ENCODE measurements at regions not wholly inside any gene's neighbourhood (a gene's known extent, or its start where the extent isn't known, plus 50 kb on each side); places are given as distances from the start of the nearest gene placed in this dataset.
A peak's percentile ranks its signal among the peaks of the same experiment; 100 is the strongest.

- no peak for DNase-seq
Measured at GRCh38 chr10:78402591-78402990, 368.9 kb downstream of the RPS24 start.

- DNase-seq: no peak
Measured at GRCh38 chr10:78403781-78404180, 370.1 kb downstream of the RPS24 start.

- peak; percentile 14 for DNase-seq
Measured at GRCh38 chr10:78404296-78404695, 370.6 kb downstream of the RPS24 start.

GRCh38 chr10:78405231-78405630 is 371.6 kb downstream of the RPS24 start:
- no peak for DNase-seq

GRCh38 chr10:78405736-78406135 is 372.1 kb downstream of the RPS24 start:
- DNase-seq: peak; percentile 16

- DNase-seq: no peak
Measured at GRCh38 chr10:78406648-78407008, 373.0 kb downstream of the RPS24 start.

GRCh38 chr10:78407009-78407711 is 373.5 kb downstream of the RPS24 start:
- DNase-seq: peak; percentile 81

- DNase-seq: no peak
Measured at GRCh38 chr10:78407966-78408365, 374.3 kb downstream of the RPS24 start.

- peak; percentile 15 for DNase-seq
Measured at GRCh38 chr10:78408671-78409472, 375.2 kb downstream of the RPS24 start.

GRCh38 chr10:78410046-78410965 is 376.6 kb downstream of the RPS24 start:
- no peak for DNase-seq

GRCh38 chr10:78411716-78412115 is 378.1 kb downstream of the RPS24 start:
- no peak for DNase-seq

GRCh38 chr10:78412605-78413004 is 378.9 kb downstream of the RPS24 start:
- peak; percentile 12 for DNase-seq

- DNase-seq: peak; percentile 5
Measured at GRCh38 chr10:78413076-78414055, 379.7 kb downstream of the RPS24 start.

GRCh38 chr10:78414380-78414779 is 380.7 kb downstream of the RPS24 start:
- DNase-seq: no peak

GRCh38 chr10:78415111-78415510 is 381.4 kb downstream of the RPS24 start:
- DNase-seq: no peak

GRCh38 chr10:78416031-78417011 is 382.7 kb downstream of the RPS24 start:
- DNase-seq: no peak

GRCh38 chr10:78417425-78418370 is 384.0 kb downstream of the RPS24 start:
- no peak for DNase-seq

- peak; percentile 3 for DNase-seq
Measured at GRCh38 chr10:78419481-78420265, 386.0 kb downstream of the RPS24 start.

Data from stimulated activated CD8-positive, alpha-beta memory T cell treated with anti-CD3 and anti-CD28 coated beads, Interleukin-4, amount 100 ng/mL, for 48 hours (primary cell).